ENCODE measurements at regions not wholly inside any gene's neighbourhood (a gene's known extent, or its start where the extent isn't known, plus 50 kb on each side); places are given as distances from the start of the nearest gene placed in this dataset.

- TF ChIP-seq CTCF (conservative IDR thresholded peaks at IDR 0.05; ENCODE audit: low read depth, low read length) (no peak), EZH2 (IDR thresholded peaks at IDR 0.05; ENCODE audit: borderline replicate concordance, low read depth, low read length, poor library complexity, severe bottlenecking) (no peak)
Measured at GRCh38 chr7:156590212-156590611, 50.4 kb upstream of the RNF32 start.
